GM19351 (cell line): ENCODE measurements at regions not wholly inside any gene's neighbourhood (a gene's known extent, or its start where the extent isn't known, plus 50 kb on each side); places are given as distances from the start of the nearest gene placed in this dataset.

Experiments used
- ATAC-seq: cut with Tn5 transposase; IDR thresholded peaks from one replicate; pipeline ENCODE4 v1.9.1; 2021; ENCODE audit warnings: mild to moderate bottlenecking, moderate library complexity; ENCODE audit not compliant: unreplicated experiment

GRCh38 chr11:109153836-109154235, 268.2 kb upstream of the C11orf87 start:
- no peak for ATAC-seq

GRCh38 chr11:109155291-109155690, 266.7 kb upstream of the C11orf87 start:
- peak; percentile 95 for ATAC-seq

DNA sequence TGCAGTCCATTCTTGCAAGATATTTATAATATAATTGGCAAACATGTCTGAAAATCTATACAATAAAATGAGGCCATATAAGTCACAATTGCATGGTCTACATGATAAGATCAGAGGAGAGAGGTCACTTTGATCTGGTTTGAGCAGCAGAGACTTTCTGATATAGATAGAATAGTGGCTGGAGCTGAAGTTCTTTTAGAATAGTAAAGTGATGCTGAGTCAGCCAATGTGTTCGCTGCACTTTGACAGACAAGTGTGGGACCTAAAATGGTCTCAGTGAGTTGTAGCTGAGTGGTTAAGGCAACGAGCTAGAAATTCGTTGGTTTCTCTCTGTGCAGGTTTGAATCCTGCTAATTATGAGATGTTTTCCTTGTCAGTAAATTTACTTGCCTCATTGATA, 257.0 kb upstream of the C11orf87 start:
- no peak for ATAC-seq

- ATAC-seq, result no peak
Observed at GRCh38 chr11:109166441-109166840, 255.5 kb upstream of the C11orf87 start.

- ATAC-seq, result no peak
Observed at GRCh38 chr11:109173504-109173903, 248.5 kb upstream of the C11orf87 start.

DNA sequence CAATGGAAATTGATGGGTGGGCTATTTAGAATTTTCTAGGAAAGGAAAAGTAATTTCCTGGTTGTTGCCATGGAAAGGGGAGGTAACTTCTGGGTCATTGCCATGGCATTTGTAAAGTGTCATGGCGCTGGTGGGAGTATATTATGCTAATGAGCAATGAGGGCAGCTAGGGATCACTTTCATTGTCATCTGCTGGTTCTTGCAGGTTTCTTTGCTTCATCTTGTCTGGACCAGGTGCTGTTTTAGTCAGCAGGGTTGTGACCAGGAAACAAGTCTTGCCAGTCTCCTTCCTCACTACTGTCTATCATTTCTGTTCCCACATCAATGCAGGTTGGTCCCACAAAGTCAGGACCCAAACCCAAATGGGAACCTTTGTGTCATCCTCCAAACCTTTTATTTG, 237.6 kb upstream of the C11orf87 start:
- no peak for ATAC-seq

DNA sequence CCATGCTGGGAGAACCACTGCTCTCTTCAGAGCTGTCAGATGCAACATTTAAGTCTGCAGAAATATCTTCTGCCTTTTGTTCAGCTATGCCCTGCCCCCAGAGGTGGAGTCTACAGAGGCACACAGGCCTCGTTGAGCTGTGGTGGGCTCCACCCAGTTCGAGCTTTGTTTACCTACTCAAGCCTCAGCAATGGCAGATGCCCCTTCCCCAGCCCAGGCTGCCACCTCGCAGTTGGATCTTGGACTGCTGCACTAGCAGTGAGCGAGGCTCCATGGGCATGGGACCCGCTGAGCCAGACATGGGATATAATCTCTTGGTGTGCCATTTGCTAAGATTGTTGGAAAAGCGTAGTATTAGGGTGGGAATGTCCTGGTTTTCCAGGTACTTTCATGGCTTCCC, 229.1 kb upstream of the C11orf87 start:
- no peak for ATAC-seq

- ATAC-seq, result no peak
Observed at GRCh38 chr11:109193880-109194279, 228.1 kb upstream of the C11orf87 start.

DNA sequence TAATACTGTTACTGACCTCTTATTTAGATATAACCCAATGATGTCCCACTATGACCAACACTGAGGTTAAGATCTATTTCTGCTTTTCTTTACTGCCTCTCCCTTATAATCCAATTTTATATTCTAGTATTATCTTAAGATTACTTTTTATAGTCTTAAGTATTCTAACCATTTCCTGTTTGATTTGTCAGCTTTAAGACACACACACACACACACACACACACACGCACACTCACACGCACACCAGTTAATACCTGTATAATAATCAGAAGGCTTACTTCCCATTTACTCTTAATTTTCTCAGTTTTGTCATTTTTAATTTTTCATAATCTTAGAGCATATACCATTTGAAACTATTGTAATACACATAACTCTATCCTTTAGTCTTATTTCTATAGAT, 226.0 kb upstream of the C11orf87 start:
- no peak for ATAC-seq

GRCh38 chr11:109197656-109198055, 224.3 kb upstream of the C11orf87 start:
- ATAC-seq, result no peak

GRCh38 chr11:109203176-109203575, 218.8 kb upstream of the C11orf87 start:
- ATAC-seq, result no peak

DNA sequence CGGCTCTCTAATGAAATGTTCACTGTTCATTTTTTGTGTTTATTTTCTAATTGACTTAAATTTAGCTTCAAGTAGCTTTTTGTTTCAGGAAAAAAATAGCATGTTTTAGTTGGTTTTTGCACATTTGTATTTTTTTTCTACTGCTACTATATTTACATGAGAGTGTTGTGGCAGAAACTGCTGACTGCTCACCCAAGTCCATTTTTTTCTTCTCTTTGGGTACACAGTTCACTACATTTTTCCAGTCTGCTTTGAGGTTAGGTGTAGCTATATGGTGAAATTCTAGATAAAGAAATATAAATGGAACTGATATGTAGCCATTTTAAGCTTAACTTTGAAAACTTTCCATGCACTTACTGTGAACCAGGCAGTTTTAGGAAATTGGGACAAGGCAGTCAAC, 216.7 kb upstream of the C11orf87 start:
- ATAC-seq, result no peak

DNA sequence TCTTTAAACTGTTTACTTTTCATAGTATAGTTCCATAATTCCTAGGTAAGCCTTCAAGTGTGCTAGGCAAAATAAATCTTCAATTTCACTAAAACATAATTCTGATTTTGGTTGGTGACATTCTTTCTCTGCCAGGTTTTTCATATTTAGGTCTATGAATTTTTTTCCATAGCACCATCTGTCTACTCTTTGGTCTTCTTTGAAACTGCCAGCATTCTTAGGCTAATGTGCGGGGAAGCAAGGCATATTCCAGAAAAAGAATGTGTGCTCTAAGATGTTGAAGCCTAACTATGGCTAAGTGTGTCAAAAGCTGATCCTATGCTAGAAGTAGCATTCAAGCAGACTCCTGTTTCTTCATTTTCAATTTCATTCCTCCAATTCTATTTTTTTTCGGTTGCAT, 213.9 kb upstream of the C11orf87 start:
- no peak for ATAC-seq

- ATAC-seq, result no peak
Observed at GRCh38 chr11:109209572-109209971, 212.4 kb upstream of the C11orf87 start.

GRCh38 chr11:109221190-109221589, 200.8 kb upstream of the C11orf87 start:
- no peak for ATAC-seq

DNA sequence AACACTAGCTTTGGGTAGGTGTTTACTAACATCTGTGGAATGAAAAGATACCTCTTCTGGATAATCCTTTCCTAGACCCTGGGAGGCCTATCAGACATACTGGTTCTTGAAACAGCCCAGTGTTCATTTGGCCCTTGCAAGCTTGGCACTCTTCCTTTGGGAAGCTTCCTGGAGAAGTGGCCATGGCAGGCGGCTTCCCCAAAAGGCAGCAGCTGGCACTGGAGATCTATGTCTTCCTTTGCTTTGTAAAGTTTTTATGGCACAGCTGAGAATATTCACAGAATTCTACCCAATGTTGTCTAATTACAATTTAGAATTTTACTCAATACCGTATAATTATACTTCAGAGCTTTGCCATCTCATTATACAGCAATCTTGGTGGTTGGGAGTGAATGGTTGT, 199.2 kb upstream of the C11orf87 start:
- no peak for ATAC-seq

DNA sequence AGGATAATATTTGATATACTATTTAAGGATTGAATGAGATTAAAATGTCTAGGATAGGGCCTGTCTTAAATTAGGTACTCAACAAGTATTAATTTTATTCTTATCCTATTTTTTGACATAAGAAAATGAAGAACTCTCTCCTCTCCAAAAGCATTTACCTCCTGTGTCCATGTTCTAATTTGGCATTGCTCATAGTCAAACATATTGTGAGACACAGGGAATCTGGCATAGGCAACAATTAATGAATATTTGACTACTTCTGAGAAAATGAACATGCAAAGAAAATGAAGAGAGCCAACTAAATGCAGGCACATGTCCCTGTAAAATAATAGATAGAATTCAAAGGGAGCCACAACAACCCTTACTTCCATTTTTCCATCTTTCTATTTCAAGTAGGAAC, 198.5 kb upstream of the C11orf87 start:
- ATAC-seq, result no peak

DNA sequence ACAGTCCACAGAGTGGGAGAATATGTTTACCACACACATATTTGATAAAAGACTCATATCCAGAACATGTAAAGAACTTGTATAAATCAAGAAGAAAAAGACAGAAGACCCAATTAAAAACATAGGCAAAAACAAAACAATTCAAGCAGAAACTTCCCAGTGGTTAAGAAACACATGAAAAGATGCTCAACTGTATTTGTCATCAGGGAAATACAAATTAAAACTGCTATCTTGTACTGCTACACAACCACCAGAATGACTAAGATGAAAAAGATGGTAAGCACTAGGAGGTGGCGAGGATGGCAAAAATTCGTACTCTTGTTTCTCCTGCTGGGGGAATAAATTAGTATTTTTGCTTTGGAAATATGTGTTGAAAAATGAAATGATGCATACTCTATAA, 192.3 kb upstream of the C11orf87 start:
- no peak for ATAC-seq

- ATAC-seq, result no peak
Observed at GRCh38 chr11:109236188-109236587, 185.8 kb upstream of the C11orf87 start.

DNA sequence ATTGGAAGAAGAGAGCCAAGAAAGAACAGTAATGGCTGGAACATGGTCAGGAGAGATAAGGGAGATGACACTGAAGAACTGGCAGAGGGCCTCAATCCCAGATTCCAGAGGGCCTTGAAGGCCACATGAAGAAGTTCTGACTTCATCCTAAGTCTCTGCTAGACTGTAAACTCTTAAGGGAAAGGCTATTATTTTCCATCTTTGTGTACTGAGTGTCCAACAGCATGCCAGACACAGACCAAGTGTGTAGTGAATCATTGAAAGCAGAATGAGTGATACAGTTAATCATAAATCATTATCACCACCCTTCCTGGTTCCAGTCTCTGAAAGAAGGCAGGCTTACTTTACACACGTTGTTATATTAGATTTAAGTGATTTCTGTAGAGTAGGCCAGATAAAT, 185.3 kb upstream of the C11orf87 start:
- no peak for ATAC-seq

DNA sequence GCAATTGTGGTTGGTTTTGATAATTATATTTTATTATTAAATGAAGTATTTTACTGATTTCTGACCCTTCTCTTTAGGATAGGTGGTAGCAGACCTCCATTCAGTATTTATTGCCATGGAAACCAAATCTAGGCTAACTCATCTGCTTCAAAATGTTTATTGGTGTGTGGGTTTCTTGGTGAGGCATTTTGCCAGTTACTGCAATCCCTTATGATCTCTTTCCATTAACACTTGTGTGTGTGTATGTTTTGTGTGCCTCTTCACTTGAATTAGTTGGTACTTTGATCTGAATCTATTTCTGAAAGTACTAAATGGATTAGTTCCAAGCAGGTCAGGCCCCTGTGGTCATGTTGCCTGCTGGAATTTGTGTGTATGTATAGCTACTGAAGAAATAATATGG, 184.4 kb upstream of the C11orf87 start:
- ATAC-seq, result no peak

- no peak for ATAC-seq
Observed at GRCh38 chr11:109241988-109242536, 179.9 kb upstream of the C11orf87 start.

- ATAC-seq, result no peak
Observed at GRCh38 chr11:109247071-109247470, 174.9 kb upstream of the C11orf87 start.

DNA sequence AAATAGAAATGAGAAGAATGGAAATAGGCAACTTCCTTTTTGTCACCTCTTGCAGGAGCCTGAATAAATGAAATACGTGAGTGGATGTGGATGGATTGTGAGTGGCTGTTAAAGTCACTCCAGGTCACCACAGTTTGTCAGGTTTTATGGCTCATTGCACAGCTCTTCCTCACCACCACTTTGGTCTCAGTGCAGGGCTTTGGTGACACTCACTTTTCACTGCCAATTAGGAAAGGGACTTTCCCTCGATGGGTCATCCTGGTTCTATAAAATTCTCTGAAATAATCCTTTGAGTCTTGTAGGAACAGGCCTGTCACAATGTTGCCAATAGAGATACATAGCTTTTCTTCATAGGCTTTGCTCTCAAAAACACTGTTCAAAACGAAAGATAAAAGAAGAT, 172.4 kb upstream of the C11orf87 start:
- ATAC-seq, result no peak
